PFSK-1 (cell line): ENCODE measurements at regions not wholly inside any gene's neighbourhood (a gene's known extent, or its start where the extent isn't known, plus 50 kb on each side); places are given as distances from the start of the nearest gene placed in this dataset.

Experiments used
- POLR2AphosphoS5 ChIP-seq: IDR thresholded peaks from 2 replicates; pipeline ENCODE4 v1.6.1; 2012; ENCODE audit warnings: low read depth, mild to moderate bottlenecking, control low read depth, low read length, moderate library complexity
- TAF1 ChIP-seq: IDR thresholded peaks from 2 replicates; pipeline ENCODE4 v1.6.1; 2012; ENCODE audit warnings: low read length, control low read depth, borderline replicate concordance; ENCODE audit not compliant: insufficient read depth
- TF ChIP-seq, protein P1 (sequence below), 2 experiments: IDR thresholded peaks; 2 replicates each; pipeline versions ENCODE4 v1.6.1 to v1.8.0; 2011 to 2012; ENCODE audit warnings: low read depth in 2 of 2, low read length in 2 of 2, control low read depth in 1 of 2, inconsistent platforms in 1 of 2, mild to moderate bottlenecking in 1 of 2, moderate library complexity in 1 of 2; ENCODE audit not compliant: insufficient read depth in 1 of 2

DNA sequence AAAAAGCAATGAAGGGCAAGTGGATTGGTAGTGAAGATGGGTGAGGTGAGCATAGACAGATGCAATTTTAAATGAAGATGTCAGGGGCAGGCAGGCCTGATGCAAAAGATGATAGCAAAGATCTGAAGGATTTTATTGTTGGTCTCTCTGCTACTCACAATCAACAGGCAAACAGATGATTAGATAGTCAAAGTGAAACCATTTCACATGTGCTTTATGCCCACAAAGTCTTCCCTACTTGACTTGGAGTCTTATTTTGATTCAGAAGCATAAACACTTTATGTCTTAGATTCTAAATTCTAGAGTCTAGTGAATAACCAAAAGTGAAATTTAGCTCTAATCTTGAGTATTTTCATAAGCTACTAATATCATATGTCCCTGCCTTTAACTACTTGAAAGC is 153.8 kb upstream of the HNRNPA3 start:
- no peak for TF ChIP-seq POLR2AphosphoS5
- TF ChIP-seq TAF1: no peak
- TF ChIP-seq, protein P1, sequence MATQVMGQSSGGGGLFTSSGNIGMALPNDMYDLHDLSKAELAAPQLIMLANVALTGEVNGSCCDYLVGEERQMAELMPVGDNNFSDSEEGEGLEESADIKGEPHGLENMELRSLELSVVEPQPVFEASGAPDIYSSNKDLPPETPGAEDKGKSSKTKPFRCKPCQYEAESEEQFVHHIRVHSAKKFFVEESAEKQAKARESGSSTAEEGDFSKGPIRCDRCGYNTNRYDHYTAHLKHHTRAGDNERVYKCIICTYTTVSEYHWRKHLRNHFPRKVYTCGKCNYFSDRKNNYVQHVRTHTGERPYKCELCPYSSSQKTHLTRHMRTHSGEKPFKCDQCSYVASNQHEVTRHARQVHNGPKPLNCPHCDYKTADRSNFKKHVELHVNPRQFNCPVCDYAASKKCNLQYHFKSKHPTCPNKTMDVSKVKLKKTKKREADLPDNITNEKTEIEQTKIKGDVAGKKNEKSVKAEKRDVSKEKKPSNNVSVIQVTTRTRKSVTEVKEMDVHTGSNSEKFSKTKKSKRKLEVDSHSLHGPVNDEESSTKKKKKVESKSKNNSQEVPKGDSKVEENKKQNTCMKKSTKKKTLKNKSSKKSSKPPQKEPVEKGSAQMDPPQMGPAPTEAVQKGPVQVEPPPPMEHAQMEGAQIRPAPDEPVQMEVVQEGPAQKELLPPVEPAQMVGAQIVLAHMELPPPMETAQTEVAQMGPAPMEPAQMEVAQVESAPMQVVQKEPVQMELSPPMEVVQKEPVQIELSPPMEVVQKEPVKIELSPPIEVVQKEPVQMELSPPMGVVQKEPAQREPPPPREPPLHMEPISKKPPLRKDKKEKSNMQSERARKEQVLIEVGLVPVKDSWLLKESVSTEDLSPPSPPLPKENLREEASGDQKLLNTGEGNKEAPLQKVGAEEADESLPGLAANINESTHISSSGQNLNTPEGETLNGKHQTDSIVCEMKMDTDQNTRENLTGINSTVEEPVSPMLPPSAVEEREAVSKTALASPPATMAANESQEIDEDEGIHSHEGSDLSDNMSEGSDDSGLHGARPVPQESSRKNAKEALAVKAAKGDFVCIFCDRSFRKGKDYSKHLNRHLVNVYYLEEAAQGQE (IDR thresholded peaks at IDR 0.05; ENCODE audit: insufficient read depth in 1 of 2, low read depth in 2 of 2, low read length in 2 of 2): no peak
